Chondrocyte (in vitro differentiated cells): ENCODE measurements at regions not wholly inside any gene's neighbourhood (a gene's known extent, or its start where the extent isn't known, plus 50 kb on each side); places are given as distances from the start of the nearest gene placed in this dataset.
"Not testable (repeated sequence)": the region's sequence is repeated elsewhere in the genome, so short reads cannot be mapped to it uniquely, and the experiment has no call there.

ENCODE experiments used
- DNase-seq: peaks from one replicate; pipeline ENCODE4 v3.0.0; 2021; ENCODE audit warnings: mixed read lengths, low spot score
- H3K27ac Mint-ChIP-seq: one replicate; pipeline ENCODE4 v1.8.0; 2021; ENCODE audit warnings: mild to moderate bottlenecking, moderate library complexity, mixed read lengths; ENCODE audit not compliant: unreplicated experiment
- H3K27me3 Mint-ChIP-seq: 2 replicates; pipeline ENCODE4 v1.8.0; 2021; ENCODE audit warnings: low read depth, mixed read lengths
- H3K36me3 Mint-ChIP-seq: 2 replicates; pipeline ENCODE4 v1.8.0; 2021; ENCODE audit warnings: low read depth, mixed read lengths
- H3K4me1 Mint-ChIP-seq: 2 replicates; pipeline ENCODE4 v1.8.0; 2021; ENCODE audit warnings: low read depth, mild to moderate bottlenecking, mixed read lengths
- H3K4me3 Mint-ChIP-seq: one replicate; pipeline ENCODE4 v1.8.0; 2021; ENCODE audit warnings: mild to moderate bottlenecking, moderate library complexity, mixed read lengths; ENCODE audit not compliant: unreplicated experiment
- H3K9me3 Mint-ChIP-seq: 2 replicates; pipeline ENCODE4 v1.8.0; 2021; ENCODE audit warnings: low read depth, mixed read lengths
- TF ChIP-seq, protein P1 (sequence below): fragments of 200-600 bp; sonication (generic); IDR thresholded peaks from 2 replicates; pipeline ENCODE4 v1.5.0; 2021; ENCODE audit warnings: antibody characterized with exemption, mild to moderate bottlenecking, moderate library complexity

DNA sequence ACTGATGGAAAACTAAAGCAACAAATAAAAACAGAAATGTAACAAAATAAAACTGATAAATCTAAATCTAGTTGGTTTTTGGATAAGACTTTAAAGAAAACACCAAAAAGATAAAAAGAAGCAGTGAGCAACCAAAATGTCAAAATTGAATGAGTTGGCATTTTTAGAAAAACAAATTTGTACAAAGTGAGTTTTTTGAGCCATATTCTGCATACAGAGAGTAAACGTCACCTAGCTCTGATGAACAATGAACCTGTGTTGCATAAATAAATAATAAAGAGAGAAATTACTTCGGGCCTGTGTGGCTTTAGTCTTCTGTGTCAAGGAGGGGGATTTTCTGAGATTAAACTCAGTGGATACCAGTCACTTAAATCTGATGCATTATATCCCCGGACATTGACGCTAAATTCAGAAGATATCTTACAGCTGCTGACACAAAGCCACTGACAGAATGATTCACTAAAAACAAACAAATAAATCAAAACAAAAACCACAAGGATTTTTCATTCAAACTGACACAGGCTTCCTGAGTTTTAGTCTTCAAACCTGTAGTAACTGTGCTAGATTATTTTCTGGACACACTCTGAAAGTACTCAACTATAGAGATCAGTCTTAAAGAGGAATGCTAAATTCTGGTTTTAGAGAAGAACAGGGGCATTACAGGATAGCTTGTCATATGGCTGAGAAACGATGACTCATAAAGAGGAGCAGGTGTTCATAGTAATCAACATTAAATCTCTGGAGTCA lies 403.5 kb upstream of the ST8SIA4 start:
- Mint-ChIP-seq H3K9me3 (no peaks in the 10 kb centered on the region), H3K27ac (no peak overlapping the region), H3K4me3 (no peak overlapping the region), H3K27me3 (no peaks in the 10 kb centered on the region), H3K36me3 (no peaks in the 10 kb centered on the region), H3K4me1 (no peaks in the 10 kb centered on the region)
- no peak for DNase-seq
- TF ChIP-seq, protein P1, sequence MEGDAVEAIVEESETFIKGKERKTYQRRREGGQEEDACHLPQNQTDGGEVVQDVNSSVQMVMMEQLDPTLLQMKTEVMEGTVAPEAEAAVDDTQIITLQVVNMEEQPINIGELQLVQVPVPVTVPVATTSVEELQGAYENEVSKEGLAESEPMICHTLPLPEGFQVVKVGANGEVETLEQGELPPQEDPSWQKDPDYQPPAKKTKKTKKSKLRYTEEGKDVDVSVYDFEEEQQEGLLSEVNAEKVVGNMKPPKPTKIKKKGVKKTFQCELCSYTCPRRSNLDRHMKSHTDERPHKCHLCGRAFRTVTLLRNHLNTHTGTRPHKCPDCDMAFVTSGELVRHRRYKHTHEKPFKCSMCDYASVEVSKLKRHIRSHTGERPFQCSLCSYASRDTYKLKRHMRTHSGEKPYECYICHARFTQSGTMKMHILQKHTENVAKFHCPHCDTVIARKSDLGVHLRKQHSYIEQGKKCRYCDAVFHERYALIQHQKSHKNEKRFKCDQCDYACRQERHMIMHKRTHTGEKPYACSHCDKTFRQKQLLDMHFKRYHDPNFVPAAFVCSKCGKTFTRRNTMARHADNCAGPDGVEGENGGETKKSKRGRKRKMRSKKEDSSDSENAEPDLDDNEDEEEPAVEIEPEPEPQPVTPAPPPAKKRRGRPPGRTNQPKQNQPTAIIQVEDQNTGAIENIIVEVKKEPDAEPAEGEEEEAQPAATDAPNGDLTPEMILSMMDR = no peak

GRCh38 chr5:101296477-101296876 lies 393.4 kb upstream of the ST8SIA4 start:
- TF ChIP-seq, protein P1 = no peak
- H3K27me3 Mint-ChIP-seq = peaks cover 3% of the 10 kb centered on the region
- H3K4me3 Mint-ChIP-seq = no peak overlapping the region
- no peak for DNase-seq
- H3K9me3 Mint-ChIP-seq = no peaks in the 10 kb centered on the region
- H3K4me1 Mint-ChIP-seq = no peaks in the 10 kb centered on the region
- no peaks in the 10 kb centered on the region for H3K36me3 Mint-ChIP-seq
- H3K27ac Mint-ChIP-seq = no peak overlapping the region

- Mint-ChIP-seq H3K4me1 (no peaks in the 10 kb centered on the region), H3K27ac (no peak overlapping the region), H3K36me3 (no peaks in the 10 kb centered on the region), H3K4me3 (no peak overlapping the region), H3K9me3 (peaks cover 5% of the 10 kb centered on the region), H3K27me3 (peaks cover 2% of the 10 kb centered on the region)
- TF ChIP-seq, protein P1 = no peak
- DNase-seq = no peak
Measured at GRCh38 chr5:101292199-101292598, 389.1 kb upstream of the ST8SIA4 start.

DNA sequence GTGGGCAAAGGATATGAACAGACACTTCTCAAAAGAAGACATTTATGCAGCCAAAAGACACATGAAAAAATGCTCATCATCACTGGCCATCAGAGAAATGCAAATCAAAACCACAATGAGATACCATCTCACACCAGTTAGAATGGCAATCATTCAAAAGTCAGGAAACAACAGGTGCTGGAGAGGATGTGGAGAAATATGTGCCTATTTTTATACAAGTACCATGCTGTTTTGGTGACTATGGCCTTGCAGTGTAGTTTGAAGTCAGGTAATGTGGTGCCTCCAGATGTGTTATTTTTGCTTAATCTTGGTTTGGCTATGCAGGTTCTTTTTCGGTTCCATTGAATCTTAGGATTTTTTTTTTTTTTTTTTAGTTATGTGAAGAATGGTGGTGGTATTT lies 387.7 kb upstream of the ST8SIA4 start:
- H3K27me3 Mint-ChIP-seq, H3K4me1 Mint-ChIP-seq, H3K4me3 Mint-ChIP-seq, H3K9me3 Mint-ChIP-seq, H3K36me3 Mint-ChIP-seq, H3K27ac Mint-ChIP-seq, DNase-seq: not testable (repeated sequence)

DNA sequence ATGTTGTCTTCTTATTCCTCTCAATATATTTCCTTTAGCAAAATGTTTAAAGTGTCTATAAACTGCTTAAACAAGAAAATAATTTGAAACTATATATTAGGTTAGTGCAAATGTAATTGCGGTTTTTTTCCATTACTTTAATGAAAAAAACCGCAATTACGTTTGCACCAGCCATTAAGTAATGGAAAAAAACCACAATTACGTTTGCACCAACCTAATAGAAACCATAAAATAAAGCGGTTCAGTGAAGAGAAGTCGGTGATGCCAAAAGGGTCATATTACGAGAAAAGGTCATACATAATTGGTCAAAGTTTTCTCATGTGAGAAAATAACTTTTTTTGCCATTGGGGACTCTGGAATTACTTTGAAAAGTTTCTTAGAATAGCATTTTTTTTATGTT lies 385.6 kb upstream of the ST8SIA4 start:
- Mint-ChIP-seq H3K4me1 (no peaks in the 10 kb centered on the region), H3K27ac (no peak overlapping the region), H3K27me3 (peaks cover 3% of the 10 kb centered on the region), H3K4me3 (no peak overlapping the region), H3K9me3 (peaks cover 5% of the 10 kb centered on the region), H3K36me3 (no peaks in the 10 kb centered on the region)
- DNase-seq = no peak
- TF ChIP-seq, protein P1 = no peak
